Rectal smooth muscle tissue (tissue), 1 donor: ENCODE measurements at regions not wholly inside any gene's neighbourhood (a gene's known extent, or its start where the extent isn't known, plus 50 kb on each side); places are given as distances from the start of the nearest gene placed in this dataset.

Source experiments
- H3K27ac ChIP-seq: one replicate; pipeline ENCODE4 v1.7.0; 2013; ENCODE audit warnings: low read depth, low read length, inconsistent platforms
- H3K27me3 ChIP-seq: one replicate; pipeline ENCODE4 v1.7.0; 2013; ENCODE audit warnings: low read length; ENCODE audit not compliant: control insufficient read depth, insufficient read depth
- H3K36me3 ChIP-seq: one replicate; pipeline ENCODE4 v1.7.0; 2013; ENCODE audit warnings: low read length; ENCODE audit not compliant: control insufficient read depth, insufficient read depth
- H3K4me1 ChIP-seq: one replicate; pipeline ENCODE4 v1.7.0; 2013; ENCODE audit warnings: low read length; ENCODE audit not compliant: control insufficient read depth, insufficient read depth
- H3K4me3 ChIP-seq: one replicate; pipeline ENCODE4 v1.7.0; 2013; ENCODE audit warnings: low read length
- H3K9ac ChIP-seq: one replicate; pipeline ENCODE4 v1.7.0; 2013; ENCODE audit warnings: low read length

DNA sequence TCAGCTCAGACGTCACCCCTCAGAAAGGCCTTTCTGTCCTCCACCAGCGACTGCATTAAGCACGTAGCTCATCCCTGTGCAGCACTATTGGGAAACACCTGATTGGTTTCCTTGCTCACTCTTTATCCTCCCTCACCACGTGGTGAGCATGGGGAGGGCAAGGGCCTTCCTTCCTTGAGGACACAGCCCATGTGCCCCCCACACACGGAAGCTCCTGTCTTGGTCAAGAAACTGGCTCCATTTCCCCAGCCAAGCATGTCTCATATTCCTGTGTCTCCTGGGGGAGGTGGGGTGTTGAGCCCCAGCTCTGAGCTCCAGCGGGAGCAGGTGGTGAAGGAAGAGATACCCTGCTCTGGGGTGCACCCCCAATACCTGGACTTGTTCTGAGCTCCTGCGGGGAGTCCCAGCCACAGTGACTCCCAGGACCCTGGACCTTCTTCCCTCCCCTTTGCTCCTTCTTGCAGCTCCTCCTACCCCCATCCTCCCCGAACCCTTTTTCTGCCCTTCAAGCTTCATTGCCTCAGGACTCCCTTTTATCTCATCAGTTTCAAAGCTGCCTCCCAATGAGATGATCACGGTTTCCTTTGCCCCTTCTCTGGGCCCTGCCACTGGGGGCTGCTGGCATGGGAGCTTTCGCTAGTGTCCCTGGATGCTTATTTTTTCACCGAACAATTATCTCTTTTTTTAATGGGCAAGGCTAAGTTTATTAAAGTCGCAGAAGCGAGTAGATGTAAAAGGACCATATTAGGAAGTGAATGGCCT lies 230.1 kb downstream of the TFAP2C start:
- Histone ChIP-seq H3K4me3 (no peak overlapping the region), H3K27me3 (no peaks in the 10 kb centered on the region), H3K27ac (peak overlapping the region; percentile 38), H3K9ac (no peak overlapping the region), H3K4me1 (peaks cover 14% of the 10 kb centered on the region), H3K36me3 (no peaks in the 10 kb centered on the region)

DNA sequence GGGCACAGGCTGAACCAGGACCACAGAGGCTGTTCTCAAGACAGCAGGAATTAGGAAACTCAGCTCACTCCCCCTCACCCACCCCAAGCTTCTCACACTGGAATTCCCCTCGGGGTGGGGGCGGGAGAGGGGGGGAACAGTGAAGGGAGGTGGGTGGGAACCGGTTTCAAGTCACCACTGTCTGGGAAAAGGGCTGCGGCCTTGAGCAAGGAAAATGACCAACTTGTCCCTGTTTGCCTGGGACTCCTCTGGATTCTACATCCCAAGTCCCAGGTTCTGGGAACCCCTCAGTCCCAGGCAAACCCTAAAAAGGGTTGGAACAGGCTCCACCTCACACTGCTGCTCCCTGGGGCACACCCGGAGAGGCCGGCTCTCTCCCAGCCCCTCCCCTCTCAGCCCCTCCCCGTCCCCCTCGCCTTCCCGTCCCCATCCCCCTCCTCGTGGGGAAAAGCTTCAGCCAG lies 230.7 kb downstream of the TFAP2C start:
- no peaks in the 10 kb centered on the region for H3K27me3 ChIP-seq
- H3K4me3 ChIP-seq: no peak overlapping the region
- H3K4me1 ChIP-seq: peaks cover 18% of the 10 kb centered on the region
- no peak overlapping the region for H3K9ac ChIP-seq
- peak overlapping the region; percentile 69 for H3K27ac ChIP-seq
- no peaks in the 10 kb centered on the region for H3K36me3 ChIP-seq

DNA sequence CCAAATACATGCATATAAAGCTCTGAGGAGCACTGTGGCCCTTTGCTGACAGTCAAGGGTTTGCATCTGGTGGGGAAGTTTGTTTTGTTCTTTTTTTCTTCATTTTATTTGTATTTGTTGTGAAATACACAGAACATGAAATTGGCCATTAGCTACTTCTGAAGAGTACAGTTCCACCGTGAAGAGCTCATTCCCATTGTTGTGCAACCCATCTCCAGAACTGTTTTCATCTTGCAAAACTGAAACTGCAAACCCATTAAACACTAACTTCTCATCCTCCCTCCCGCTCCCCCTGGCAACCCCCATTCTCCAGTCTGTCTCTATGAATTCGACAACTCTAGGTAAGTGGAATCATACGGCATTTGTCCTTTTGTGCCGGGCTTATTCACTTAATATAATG lies 231.3 kb downstream of the TFAP2C start:
- H3K27ac ChIP-seq: peak overlapping the region; percentile 69
- H3K9ac ChIP-seq: no peak overlapping the region
- H3K27me3 ChIP-seq: no peaks in the 10 kb centered on the region
- no peak overlapping the region for H3K4me3 ChIP-seq
- H3K36me3 ChIP-seq: no peaks in the 10 kb centered on the region
- peaks cover 22% of the 10 kb centered on the region for H3K4me1 ChIP-seq

DNA sequence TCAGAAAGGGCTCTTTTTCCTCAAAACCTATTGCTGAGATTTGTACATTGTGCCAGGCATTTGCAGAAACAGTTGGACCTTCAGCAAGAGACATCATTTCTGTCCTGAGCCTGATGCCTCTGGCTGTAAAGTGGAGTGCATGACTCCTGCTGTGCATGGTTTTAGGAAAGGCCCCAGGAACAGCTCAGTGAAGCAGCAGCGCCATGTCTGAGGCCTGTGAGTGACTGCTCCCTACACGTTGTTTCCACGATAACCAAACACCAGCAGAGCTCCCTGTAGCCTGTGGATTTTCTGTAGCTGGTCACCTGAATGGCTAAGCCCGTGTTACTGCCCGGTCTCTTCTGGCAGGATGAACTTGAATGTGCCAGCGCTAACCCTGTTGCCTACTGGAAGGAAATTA lies 232.5 kb downstream of the TFAP2C start:
- Histone ChIP-seq H3K27me3 (no peaks in the 10 kb centered on the region), H3K4me3 (no peak overlapping the region), H3K36me3 (no peaks in the 10 kb centered on the region), H3K27ac (no peak overlapping the region), H3K4me1 (peaks cover 20% of the 10 kb centered on the region), H3K9ac (no peak overlapping the region)

DNA sequence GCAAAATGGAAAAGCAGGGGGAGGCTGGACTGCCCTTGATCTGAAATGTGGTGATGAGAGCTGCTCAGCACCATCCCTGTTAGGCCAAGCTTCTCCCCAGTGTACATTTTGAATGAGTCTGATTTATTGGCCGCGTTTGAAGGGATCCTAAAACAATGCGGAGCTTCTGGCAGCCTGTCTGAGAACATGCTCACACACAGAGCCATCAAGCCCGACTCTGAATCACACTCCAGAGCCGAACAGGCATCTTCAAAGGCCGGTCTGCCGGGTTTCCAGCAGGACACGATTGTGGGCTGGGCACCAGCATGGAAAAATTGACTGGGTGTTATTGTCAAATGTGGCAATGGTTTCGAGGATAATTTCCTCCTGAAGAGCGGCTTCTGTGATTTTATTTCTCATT lies 235.9 kb downstream of the TFAP2C start:
- H3K4me3 ChIP-seq: no peak overlapping the region
- H3K4me1 ChIP-seq: peaks cover 13% of the 10 kb centered on the region
- no peak overlapping the region for H3K9ac ChIP-seq
- peak overlapping the region; percentile 68 for H3K27ac ChIP-seq
- no peaks in the 10 kb centered on the region for H3K36me3 ChIP-seq
- no peaks in the 10 kb centered on the region for H3K27me3 ChIP-seq

DNA sequence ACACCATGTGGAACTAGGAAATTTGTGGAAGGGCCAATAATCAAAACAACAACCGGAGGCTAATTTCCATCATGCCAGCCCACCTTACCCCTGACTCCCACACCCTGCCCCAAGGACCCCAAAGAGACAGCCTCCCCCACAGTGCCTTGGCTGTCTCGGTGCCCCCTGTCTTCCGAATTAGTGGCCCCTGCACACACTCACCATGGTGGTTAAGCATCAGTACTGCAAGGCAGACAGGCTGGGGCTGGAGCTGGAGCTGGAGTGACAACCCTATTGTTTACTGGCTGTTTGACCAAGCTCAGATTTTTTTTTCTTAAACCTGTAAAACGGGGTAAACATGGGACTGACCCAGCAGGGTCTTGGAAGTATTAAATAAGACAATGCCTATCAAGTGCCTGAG lies 238.0 kb downstream of the TFAP2C start:
- Histone ChIP-seq H3K27me3 (no peaks in the 10 kb centered on the region), H3K9ac (no peak overlapping the region), H3K36me3 (no peaks in the 10 kb centered on the region), H3K4me1 (peaks cover 10% of the 10 kb centered on the region), H3K27ac (no peak overlapping the region), H3K4me3 (no peak overlapping the region)

DNA sequence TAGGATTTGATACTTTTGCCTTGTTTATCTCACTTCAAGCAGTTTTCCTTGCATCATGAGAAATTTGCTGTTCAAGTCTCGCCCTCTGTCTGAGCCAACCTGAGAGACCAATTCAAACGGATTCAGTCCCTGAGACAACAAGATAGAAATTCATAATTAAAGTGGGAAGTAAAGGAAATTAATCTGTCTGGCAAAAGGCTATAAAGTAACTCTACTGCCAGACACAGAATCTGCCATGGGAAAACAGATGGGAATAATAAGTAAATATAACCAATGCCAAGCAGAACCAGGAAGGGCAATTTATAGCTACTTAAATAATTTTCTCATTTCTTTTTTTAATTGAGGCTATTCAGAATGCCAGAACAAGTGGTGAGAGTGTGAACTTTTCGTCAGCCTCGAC lies 239.6 kb downstream of the TFAP2C start:
- Histone ChIP-seq H3K27ac (no peak overlapping the region), H3K9ac (no peak overlapping the region), H3K36me3 (no peaks in the 10 kb centered on the region), H3K4me3 (no peak overlapping the region), H3K27me3 (no peaks in the 10 kb centered on the region), H3K4me1 (peaks cover 10% of the 10 kb centered on the region)

DNA sequence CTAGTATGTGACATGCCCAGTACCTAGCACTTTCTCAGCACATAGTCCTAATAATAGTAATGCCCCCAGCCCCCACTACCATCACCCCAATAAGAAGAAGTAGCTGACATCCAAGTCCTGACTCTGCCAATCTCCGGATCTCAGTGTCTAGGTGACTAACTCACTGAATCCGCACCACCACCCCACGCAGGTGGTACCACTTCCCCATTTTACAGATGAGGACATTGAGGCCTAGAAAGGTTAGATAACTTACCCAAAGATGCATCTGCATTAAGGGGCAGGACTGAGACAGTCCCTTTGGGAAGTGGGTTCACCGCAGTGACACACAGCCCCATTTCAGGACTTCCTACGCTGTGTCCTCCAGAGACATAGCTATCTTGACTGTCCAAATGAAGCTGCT lies 241.2 kb downstream of the TFAP2C start:
- no peaks in the 10 kb centered on the region for H3K27me3 ChIP-seq
- H3K27ac ChIP-seq: no peak overlapping the region
- peaks cover 3% of the 10 kb centered on the region for H3K4me1 ChIP-seq
- H3K36me3 ChIP-seq: no peaks in the 10 kb centered on the region
- H3K4me3 ChIP-seq: no peak overlapping the region
- H3K9ac ChIP-seq: no peak overlapping the region

DNA sequence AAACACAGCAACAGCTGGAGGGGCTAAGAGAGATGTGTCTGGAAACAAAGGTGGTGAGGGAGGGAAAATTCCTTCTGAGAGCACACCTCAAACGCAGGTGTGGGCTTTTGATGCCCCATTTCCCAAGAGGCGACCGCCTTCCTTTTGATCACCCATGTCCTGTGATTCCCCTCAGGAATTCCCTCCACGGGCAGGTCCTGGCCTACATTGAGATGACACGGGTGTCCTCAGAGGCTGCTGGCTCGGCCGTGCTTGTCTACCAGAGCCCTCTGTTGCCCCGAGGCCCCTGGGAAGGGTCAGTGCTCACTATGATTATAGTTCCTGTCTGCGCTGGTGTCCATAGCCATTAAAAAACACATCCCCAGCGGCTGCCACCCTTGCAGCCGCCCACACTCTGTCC lies 242.6 kb downstream of the TFAP2C start:
- H3K27ac ChIP-seq: no peak overlapping the region
- no peaks in the 10 kb centered on the region for H3K27me3 ChIP-seq
- H3K9ac ChIP-seq: no peak overlapping the region
- H3K36me3 ChIP-seq: no peaks in the 10 kb centered on the region
- no peaks in the 10 kb centered on the region for H3K4me1 ChIP-seq
- no peak overlapping the region for H3K4me3 ChIP-seq

DNA sequence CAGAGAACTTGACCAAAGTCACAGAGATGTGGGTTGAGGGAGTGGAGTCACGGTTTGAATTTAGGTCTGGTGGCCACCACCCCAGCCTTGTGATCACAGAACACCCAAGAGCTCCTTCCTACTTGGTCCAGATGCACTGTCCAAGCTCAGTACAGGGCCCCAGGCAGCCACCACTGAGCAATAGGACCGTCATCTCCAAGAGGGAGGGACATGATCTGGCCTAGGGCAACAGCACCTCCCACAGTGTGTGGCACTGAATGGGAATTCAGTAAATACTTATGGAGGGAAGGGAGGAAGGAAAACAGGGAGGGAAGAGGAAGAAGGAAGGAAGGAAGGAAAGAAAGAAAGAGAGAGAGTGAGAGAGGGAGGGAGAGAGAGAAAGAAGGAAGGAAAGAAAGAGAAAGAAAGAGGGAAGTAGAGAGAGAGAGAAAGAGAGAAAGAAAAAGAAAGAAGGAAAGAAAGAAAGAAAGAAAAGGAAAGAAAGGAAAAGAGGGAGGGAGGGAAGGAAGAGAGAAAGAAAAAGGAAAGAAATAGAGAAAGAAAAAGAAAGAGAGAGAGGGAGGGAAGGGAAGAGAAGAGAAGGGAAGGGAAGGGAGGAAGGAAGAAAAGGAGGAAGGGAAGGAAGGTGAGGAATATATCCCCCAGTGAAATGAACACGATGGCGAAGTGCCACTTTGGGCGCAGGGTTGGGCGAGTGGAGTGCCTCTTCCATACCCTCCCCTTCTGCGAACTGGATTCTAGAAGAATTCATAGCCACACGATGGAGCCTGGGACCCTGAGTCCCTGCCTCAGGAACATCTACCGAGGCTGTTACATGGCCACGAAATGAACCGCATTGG lies 243.7 kb downstream of the TFAP2C start:
- Histone ChIP-seq H3K27me3 (no peaks in the 10 kb centered on the region), H3K27ac (no peak overlapping the region), H3K4me1 (no peaks in the 10 kb centered on the region), H3K9ac (no peak overlapping the region), H3K36me3 (no peaks in the 10 kb centered on the region), H3K4me3 (no peak overlapping the region)

DNA sequence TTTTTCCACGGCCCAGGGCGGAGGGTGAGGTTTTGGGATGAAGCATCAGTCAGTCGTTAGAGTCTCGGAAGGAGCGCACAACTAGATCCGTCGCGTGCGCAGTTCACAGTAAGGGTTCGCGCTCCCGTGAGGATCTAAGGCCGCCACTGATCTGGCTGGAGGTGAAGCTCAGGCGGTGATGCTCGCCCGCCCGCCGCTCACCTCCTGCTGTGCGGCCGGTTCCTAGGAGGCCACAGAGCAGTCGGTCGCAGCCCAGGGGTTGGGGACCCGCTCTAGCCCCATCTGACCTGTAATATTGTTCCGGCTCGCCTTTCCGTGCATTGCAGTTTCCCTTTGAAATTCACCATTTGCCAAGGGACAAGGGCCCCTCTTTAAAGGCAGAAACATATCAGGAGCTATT lies 244.7 kb downstream of the TFAP2C start:
- no peak overlapping the region for H3K9ac ChIP-seq
- no peak overlapping the region for H3K27ac ChIP-seq
- no peaks in the 10 kb centered on the region for H3K4me1 ChIP-seq
- H3K36me3 ChIP-seq: no peaks in the 10 kb centered on the region
- no peak overlapping the region for H3K4me3 ChIP-seq
- no peaks in the 10 kb centered on the region for H3K27me3 ChIP-seq

DNA sequence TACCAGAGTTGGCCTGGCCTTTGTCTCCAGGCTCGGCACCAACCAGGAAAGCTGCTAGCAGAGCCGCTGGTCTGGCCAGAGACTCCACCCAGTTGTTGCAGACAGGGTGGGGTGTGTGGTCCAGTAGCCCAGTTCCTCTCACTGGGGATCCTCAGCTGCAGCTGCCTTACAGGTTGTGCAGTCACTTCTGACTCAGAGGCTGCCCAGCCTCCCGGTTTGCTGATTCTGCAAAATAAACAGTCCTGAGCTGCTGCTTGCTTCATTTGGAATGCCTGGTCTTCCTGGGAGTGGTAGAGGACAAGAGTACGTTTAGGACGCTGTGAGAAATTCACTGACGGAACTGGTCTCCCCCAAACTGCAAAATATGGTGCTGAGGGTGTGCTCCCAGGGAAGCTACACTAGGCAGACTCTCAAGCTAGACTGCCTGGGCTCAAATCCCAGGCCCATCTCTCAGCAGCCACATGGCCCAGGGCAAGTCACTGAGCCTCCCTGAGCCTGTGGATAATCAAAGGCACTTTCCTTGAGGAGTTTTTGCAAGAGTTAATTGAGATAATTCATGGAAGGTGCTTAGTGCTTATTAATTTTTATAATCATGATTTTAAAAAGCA lies 246.1 kb downstream of the TFAP2C start:
- H3K36me3 ChIP-seq: no peaks in the 10 kb centered on the region
- no peak overlapping the region for H3K4me3 ChIP-seq
- no peaks in the 10 kb centered on the region for H3K27me3 ChIP-seq
- H3K4me1 ChIP-seq: no peaks in the 10 kb centered on the region
- H3K9ac ChIP-seq: no peak overlapping the region
- no peak overlapping the region for H3K27ac ChIP-seq
